Peyer's patch (tissue), 4 donors: ENCODE measurements at regions not wholly inside any gene's neighbourhood (a gene's known extent, or its start where the extent isn't known, plus 50 kb on each side); places are given as distances from the start of the nearest gene placed in this dataset.

ENCODE experiments used
- CTCF ChIP-seq, 6 experiments: fragments of 450-650 bp in 4 of 6; fragments of 200-600 bp in 2 of 6; sonication (generic) in 1 of 6; IDR thresholded peaks; one replicate each; pipeline ENCODE4 v1.5.1; 2017 to 2019; ENCODE audit warnings: antibody characterized with exemption in 6 of 6, mild to moderate bottlenecking in 3 of 6, moderate library complexity in 1 of 6
- POLR2A ChIP-seq, 2 donors: fragments of 450-650 bp; IDR thresholded peaks; one replicate each; pipeline ENCODE4 v1.5.1; 2017; ENCODE audit warnings: antibody characterized with exemption in 2 of 2, mild to moderate bottlenecking in 2 of 2, moderate library complexity in 2 of 2

- TF ChIP-seq POLR2A (IDR thresholded peaks at IDR 0.05) (no peak), CTCF (IDR thresholded peaks at IDR 0.05) (no peak)
Observed at GRCh38 chr6:2582268-2582667, 168.5 kb downstream of the MYLK4 start.
